Liver (tissue), 8 donors: ENCODE measurements at regions not wholly inside any gene's neighbourhood (a gene's known extent, or its start where the extent isn't known, plus 50 kb on each side); places are given as distances from the start of the nearest gene placed in this dataset.
"Not testable (repeated sequence)": the region's sequence is repeated elsewhere in the genome, so short reads cannot be mapped to it uniquely, and the experiment has no call there.

Experiments used
- DNase-seq: peaks from one replicate; pipeline ENCODE4 v3.0.0-alpha.2; 2017; ENCODE audit warnings: low spot score
- H3K27ac ChIP-seq, 2 donors: one replicate each; pipeline ENCODE4 v1.7.0; 2013; ENCODE audit warnings: inconsistent platforms in 2 of 2, low read length in 2 of 2, control low read depth in 1 of 2, low read depth in 1 of 2, mild to moderate bottlenecking in 1 of 2
- H3K27me3 ChIP-seq, 4 donors: one replicate each; pipeline versions ENCODE4 v1.6.1 to v1.7.0; 2013; ENCODE audit warnings: low read length in 3 of 4, inconsistent platforms in 1 of 4, mild to moderate bottlenecking in 1 of 4, moderate library complexity in 1 of 4; ENCODE audit not compliant: control insufficient read depth in 4 of 4, insufficient read depth in 4 of 4
- H3K36me3 ChIP-seq, 4 donors: one replicate each; pipeline versions ENCODE4 v1.6.1 to v1.7.0; 2013; ENCODE audit warnings: low read length in 3 of 4, mild to moderate bottlenecking in 3 of 4, low read depth in 1 of 4, moderate library complexity in 1 of 4; ENCODE audit not compliant: control insufficient read depth in 4 of 4, insufficient read depth in 3 of 4
- H3K4me1 ChIP-seq, 4 donors: one replicate each; pipeline versions ENCODE4 v1.6.1 to v1.7.0; 2013; ENCODE audit warnings: low read length in 3 of 4, mild to moderate bottlenecking in 3 of 4, moderate library complexity in 1 of 4; ENCODE audit not compliant: control insufficient read depth in 4 of 4, insufficient read depth in 4 of 4
- H3K4me3 ChIP-seq, 3 donors: one replicate each; pipeline versions ENCODE4 v1.6.1 to v1.7.0; 2013; ENCODE audit warnings: low read length in 3 of 3, control low read depth in 1 of 3, low read depth in 1 of 3, mild to moderate bottlenecking in 1 of 3
- H3K9ac ChIP-seq, 2 donors: one replicate each; pipeline ENCODE4 v1.7.0; 2013; ENCODE audit warnings: low read length in 2 of 2, mild to moderate bottlenecking in 2 of 2, moderate library complexity in 2 of 2, control low read depth in 1 of 2, low read depth in 1 of 2
- H3K9me3 ChIP-seq, 4 donors: one replicate each; pipeline versions ENCODE4 v1.6.1 to v1.7.0; 2013; ENCODE audit warnings: low read length in 3 of 4; ENCODE audit not compliant: control insufficient read depth in 4 of 4
- EGR1 ChIP-seq, 2 donors: IDR thresholded peaks; 2 replicates each; pipeline ENCODE4 v1.6.1; 2016 to 2018; ENCODE audit warnings: antibody characterized with exemption in 2 of 2, low read depth in 2 of 2
- FOXA2 ChIP-seq: IDR thresholded peaks from 2 replicates; pipeline ENCODE4 v1.6.1; 2016; ENCODE audit warnings: antibody characterized with exemption
- GABPA ChIP-seq, 2 donors: IDR thresholded peaks in 1 of 2; conservative IDR thresholded peaks in 1 of 2; 2 replicates each; pipeline ENCODE4 v1.6.1; 2016; ENCODE audit warnings: antibody characterized with exemption in 2 of 2, mild to moderate bottlenecking in 1 of 2, moderate library complexity in 1 of 2
- JUND ChIP-seq, 2 donors: IDR thresholded peaks; 2 replicates each; pipeline ENCODE4 v1.6.1; 2016; ENCODE audit warnings: antibody characterized with exemption in 2 of 2
- RAD21 ChIP-seq, 2 donors: IDR thresholded peaks; 2 replicates each; pipeline ENCODE4 v1.6.1; 2016; ENCODE audit warnings: antibody characterized with exemption in 2 of 2, mild to moderate bottlenecking in 2 of 2
- TAF1 ChIP-seq: conservative IDR thresholded peaks from 2 replicates; pipeline ENCODE4 v1.6.1; 2016; ENCODE audit warnings: antibody characterized with exemption, mild to moderate bottlenecking
- YY1 ChIP-seq: IDR thresholded peaks from 2 replicates; pipeline ENCODE4 v1.6.1; 2016; ENCODE audit warnings: antibody characterized with exemption, mild to moderate bottlenecking
- WGBS: extraction: QIAGEN DNeasy Blood & Tissue Kit; methylation state at CpG from one replicate; pipeline ENCODE4 v1.1.7; 2013; 5-methylcytosine and 5-hydroxymethylcytosine counted together
- TF ChIP-seq, protein P1 (sequence below): IDR thresholded peaks from 2 replicates; pipeline ENCODE4 v1.6.1; 2016; ENCODE audit warnings: antibody characterized with exemption
- TF ChIP-seq, protein P2 (sequence below): IDR thresholded peaks from 2 replicates; pipeline ENCODE4 v1.6.1; 2016; ENCODE audit warnings: antibody characterized with exemption
- TF ChIP-seq, protein P3 (sequence below): IDR thresholded peaks from 2 replicates; pipeline ENCODE4 v1.6.1; 2016; ENCODE audit warnings: antibody characterized with exemption, mild to moderate bottlenecking
- TF ChIP-seq, protein P4 (sequence below): fragments of 150-350 bp; IDR thresholded peaks from 2 replicates; pipeline ENCODE4 v1.5.1; 2017; ENCODE audit warnings: improper control_type of control experiment, low read depth, low read length; ENCODE audit not compliant: missing input control
- donor health status: healthy.
- donor health status: healthy.
- donor health status: healthy.
- donor health status: healthy.
- donor health status: healthy.

DNA sequence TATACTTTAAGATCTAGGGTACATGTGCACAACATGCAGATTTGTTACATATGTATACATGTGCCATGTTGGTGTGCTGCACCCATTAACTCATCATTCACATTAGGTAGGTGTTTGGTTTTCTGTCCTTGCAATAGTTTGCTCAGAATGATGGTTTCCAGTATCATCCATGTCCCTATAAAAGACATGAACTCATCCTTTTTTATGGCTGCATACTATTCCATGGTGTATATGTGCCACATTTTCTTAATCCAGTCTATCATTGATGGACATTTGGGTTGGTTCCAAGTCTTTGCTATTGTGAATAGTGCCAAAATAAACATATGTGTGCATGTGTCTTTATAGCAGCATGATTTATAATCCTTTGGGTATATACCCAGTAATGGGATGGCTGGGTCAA lies 747.1 kb upstream of the MEF2C start:
- not testable (repeated sequence) for H3K4me3 ChIP-seq, H3K9me3 ChIP-seq, H3K27me3 ChIP-seq, H3K36me3 ChIP-seq, H3K27ac ChIP-seq, H3K9ac ChIP-seq, H3K4me1 ChIP-seq, DNase-seq

DNA sequence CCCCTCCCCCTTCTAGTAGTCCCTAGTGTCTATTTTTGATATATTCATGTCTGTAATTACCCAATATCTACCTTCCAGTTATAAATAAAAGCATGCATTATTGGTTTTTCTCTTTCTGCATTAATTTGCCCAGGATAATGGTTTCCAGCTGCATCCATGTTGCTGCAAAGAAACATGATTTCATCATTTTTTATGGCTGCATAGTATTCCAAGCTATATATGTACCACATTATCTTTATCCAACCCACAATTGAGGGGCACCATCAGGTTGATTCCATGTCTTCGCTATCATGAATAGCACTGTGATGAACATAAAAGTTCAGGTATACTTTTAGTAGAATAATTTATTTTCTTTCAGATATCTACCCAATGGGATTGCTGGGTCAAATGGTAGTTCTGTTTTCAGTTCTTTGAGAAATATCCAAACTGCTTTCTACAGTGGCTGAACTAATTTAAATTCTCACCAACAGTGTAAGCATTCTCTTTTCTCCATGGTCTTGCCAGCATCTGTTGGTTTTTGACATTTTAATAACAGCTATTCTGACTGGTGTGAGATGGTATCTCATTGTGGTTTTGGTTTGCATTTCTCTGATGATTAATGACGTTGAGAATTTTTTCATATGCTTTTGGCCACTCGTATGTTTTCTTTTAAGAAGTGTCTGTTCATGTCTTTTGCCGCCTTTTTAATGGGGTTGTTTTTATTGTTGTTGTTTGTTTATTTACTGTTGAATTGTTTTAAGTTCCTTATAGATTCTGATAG lies 746.1 kb upstream of the MEF2C start:
- H3K9me3 ChIP-seq = peaks cover 0 to 3% (median 0%) of the 10 kb centered on the region in 4 donors
- DNase-seq = no peak
- H3K27me3 ChIP-seq = no peaks in the 10 kb centered on the region
- H3K36me3 ChIP-seq = no peaks in the 10 kb centered on the region
- H3K4me1 ChIP-seq = no peaks in the 10 kb centered on the region
- no peak overlapping the region for H3K9ac ChIP-seq
- no peak overlapping the region for H3K27ac ChIP-seq
- WGBS = 75% methylated on average over 4 of the region's 4 CpGs
- H3K4me3 ChIP-seq = no peak overlapping the region
- TF ChIP-seq JUND (IDR thresholded peaks at IDR 0.05) (no peak), YY1 (no peak), TAF1 (no peak), GABPA (IDR thresholded peaks at IDR 0.05 in 1 of 2, conservative IDR thresholded peaks at IDR 0.05 in 1 of 2) (no peak), RAD21 (IDR thresholded peaks at IDR 0.05) (no peak), FOXA2 (no peak), EGR1 (IDR thresholded peaks at IDR 0.05; ENCODE audit: low read depth in 2 of 2) (no peak)
- TF ChIP-seq, protein P1, sequence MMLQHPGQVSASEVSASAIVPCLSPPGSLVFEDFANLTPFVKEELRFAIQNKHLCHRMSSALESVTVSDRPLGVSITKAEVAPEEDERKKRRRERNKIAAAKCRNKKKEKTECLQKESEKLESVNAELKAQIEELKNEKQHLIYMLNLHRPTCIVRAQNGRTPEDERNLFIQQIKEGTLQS = no peak
- TF ChIP-seq, protein P2, sequence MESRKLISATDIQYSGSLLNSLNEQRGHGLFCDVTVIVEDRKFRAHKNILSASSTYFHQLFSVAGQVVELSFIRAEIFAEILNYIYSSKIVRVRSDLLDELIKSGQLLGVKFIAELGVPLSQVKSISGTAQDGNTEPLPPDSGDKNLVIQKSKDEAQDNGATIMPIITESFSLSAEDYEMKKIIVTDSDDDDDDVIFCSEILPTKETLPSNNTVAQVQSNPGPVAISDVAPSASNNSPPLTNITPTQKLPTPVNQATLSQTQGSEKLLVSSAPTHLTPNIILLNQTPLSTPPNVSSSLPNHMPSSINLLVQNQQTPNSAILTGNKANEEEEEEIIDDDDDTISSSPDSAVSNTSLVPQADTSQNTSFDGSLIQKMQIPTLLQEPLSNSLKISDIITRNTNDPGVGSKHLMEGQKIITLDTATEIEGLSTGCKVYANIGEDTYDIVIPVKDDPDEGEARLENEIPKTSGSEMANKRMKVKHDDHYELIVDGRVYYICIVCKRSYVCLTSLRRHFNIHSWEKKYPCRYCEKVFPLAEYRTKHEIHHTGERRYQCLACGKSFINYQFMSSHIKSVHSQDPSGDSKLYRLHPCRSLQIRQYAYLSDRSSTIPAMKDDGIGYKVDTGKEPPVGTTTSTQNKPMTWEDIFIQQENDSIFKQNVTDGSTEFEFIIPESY = no peak
- TF ChIP-seq, protein P3, sequence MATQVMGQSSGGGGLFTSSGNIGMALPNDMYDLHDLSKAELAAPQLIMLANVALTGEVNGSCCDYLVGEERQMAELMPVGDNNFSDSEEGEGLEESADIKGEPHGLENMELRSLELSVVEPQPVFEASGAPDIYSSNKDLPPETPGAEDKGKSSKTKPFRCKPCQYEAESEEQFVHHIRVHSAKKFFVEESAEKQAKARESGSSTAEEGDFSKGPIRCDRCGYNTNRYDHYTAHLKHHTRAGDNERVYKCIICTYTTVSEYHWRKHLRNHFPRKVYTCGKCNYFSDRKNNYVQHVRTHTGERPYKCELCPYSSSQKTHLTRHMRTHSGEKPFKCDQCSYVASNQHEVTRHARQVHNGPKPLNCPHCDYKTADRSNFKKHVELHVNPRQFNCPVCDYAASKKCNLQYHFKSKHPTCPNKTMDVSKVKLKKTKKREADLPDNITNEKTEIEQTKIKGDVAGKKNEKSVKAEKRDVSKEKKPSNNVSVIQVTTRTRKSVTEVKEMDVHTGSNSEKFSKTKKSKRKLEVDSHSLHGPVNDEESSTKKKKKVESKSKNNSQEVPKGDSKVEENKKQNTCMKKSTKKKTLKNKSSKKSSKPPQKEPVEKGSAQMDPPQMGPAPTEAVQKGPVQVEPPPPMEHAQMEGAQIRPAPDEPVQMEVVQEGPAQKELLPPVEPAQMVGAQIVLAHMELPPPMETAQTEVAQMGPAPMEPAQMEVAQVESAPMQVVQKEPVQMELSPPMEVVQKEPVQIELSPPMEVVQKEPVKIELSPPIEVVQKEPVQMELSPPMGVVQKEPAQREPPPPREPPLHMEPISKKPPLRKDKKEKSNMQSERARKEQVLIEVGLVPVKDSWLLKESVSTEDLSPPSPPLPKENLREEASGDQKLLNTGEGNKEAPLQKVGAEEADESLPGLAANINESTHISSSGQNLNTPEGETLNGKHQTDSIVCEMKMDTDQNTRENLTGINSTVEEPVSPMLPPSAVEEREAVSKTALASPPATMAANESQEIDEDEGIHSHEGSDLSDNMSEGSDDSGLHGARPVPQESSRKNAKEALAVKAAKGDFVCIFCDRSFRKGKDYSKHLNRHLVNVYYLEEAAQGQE = no peak
- TF ChIP-seq, protein P4, sequence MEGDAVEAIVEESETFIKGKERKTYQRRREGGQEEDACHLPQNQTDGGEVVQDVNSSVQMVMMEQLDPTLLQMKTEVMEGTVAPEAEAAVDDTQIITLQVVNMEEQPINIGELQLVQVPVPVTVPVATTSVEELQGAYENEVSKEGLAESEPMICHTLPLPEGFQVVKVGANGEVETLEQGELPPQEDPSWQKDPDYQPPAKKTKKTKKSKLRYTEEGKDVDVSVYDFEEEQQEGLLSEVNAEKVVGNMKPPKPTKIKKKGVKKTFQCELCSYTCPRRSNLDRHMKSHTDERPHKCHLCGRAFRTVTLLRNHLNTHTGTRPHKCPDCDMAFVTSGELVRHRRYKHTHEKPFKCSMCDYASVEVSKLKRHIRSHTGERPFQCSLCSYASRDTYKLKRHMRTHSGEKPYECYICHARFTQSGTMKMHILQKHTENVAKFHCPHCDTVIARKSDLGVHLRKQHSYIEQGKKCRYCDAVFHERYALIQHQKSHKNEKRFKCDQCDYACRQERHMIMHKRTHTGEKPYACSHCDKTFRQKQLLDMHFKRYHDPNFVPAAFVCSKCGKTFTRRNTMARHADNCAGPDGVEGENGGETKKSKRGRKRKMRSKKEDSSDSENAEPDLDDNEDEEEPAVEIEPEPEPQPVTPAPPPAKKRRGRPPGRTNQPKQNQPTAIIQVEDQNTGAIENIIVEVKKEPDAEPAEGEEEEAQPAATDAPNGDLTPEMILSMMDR = no peak
